ENCODE measurements at regions not wholly inside any gene's neighbourhood (a gene's known extent, or its start where the extent isn't known, plus 50 kb on each side); places are given as distances from the start of the nearest gene placed in this dataset.
"Not testable (repeated sequence)": the region's sequence is repeated elsewhere in the genome, so short reads cannot be mapped to it uniquely, and the experiment has no call there.

GRCh38 chr7:67311901-67312300 is 315.3 kb downstream of the TYW1 start:
- Mint-ChIP-seq H3K27ac (ENCODE audit: unreplicated experiment) (no peak overlapping the region), H3K27me3 (ENCODE audit: low read depth) (no peaks in the 10 kb centered on the region), H3K4me3 (no peak overlapping the region), H3K4me1 (no peaks in the 10 kb centered on the region), H3K9me3 (no peaks in the 10 kb centered on the region), H3K36me3 (ENCODE audit: low read depth) (peaks cover 8% of the 10 kb centered on the region)
- DNase-seq (ENCODE audit: low read depth, low spot score): no peak
- no peak for TF ChIP-seq CTCF (conservative IDR thresholded peaks at IDR 0.05)

- Mint-ChIP-seq H3K4me3 (no peak overlapping the region), H3K27me3 (ENCODE audit: low read depth) (no peaks in the 10 kb centered on the region), H3K9me3 (no peaks in the 10 kb centered on the region), H3K4me1 (no peaks in the 10 kb centered on the region), H3K36me3 (ENCODE audit: low read depth) (peaks cover 10% of the 10 kb centered on the region), H3K27ac (ENCODE audit: unreplicated experiment) (no peak overlapping the region)
- DNase-seq (ENCODE audit: low read depth, low spot score): no peak
- no peak for TF ChIP-seq CTCF (conservative IDR thresholded peaks at IDR 0.05)
Observed at GRCh38 chr7:67313213-67313612, 316.6 kb downstream of the TYW1 start.

GRCh38 chr7:67316902-67317301 is 320.3 kb downstream of the TYW1 start:
- H3K4me1 Mint-ChIP-seq; H3K27me3 Mint-ChIP-seq (ENCODE audit: low read depth); DNase-seq (ENCODE audit: low read depth, low spot score); H3K4me3 Mint-ChIP-seq; H3K9me3 Mint-ChIP-seq; H3K27ac Mint-ChIP-seq (ENCODE audit: unreplicated experiment): not testable (repeated sequence)
- peaks cover 10% of the 10 kb centered on the region for H3K36me3 Mint-ChIP-seq (ENCODE audit: low read depth)

- not testable (repeated sequence) for H3K27ac Mint-ChIP-seq (ENCODE audit: unreplicated experiment); H3K9me3 Mint-ChIP-seq; DNase-seq (ENCODE audit: low read depth, low spot score); H3K27me3 Mint-ChIP-seq (ENCODE audit: low read depth); H3K4me1 Mint-ChIP-seq; H3K4me3 Mint-ChIP-seq; H3K36me3 Mint-ChIP-seq (ENCODE audit: low read depth)
Observed at GRCh38 chr7:67328257-67328656, 331.6 kb downstream of the TYW1 start.

- not testable (repeated sequence) for H3K27ac Mint-ChIP-seq (ENCODE audit: unreplicated experiment); H3K4me1 Mint-ChIP-seq; DNase-seq (ENCODE audit: low read depth, low spot score); H3K9me3 Mint-ChIP-seq; H3K36me3 Mint-ChIP-seq (ENCODE audit: low read depth); H3K27me3 Mint-ChIP-seq (ENCODE audit: low read depth); H3K4me3 Mint-ChIP-seq
Observed at GRCh38 chr7:67335165-67335564, 338.5 kb downstream of the TYW1 start.

GRCh38 chr7:67335663-67336062 is 339.0 kb downstream of the TYW1 start:
- not testable (repeated sequence) for H3K36me3 Mint-ChIP-seq (ENCODE audit: low read depth); H3K4me1 Mint-ChIP-seq; H3K27ac Mint-ChIP-seq (ENCODE audit: unreplicated experiment); DNase-seq (ENCODE audit: low read depth, low spot score); H3K9me3 Mint-ChIP-seq; H3K27me3 Mint-ChIP-seq (ENCODE audit: low read depth); H3K4me3 Mint-ChIP-seq

- not testable (repeated sequence) for H3K9me3 Mint-ChIP-seq; H3K4me3 Mint-ChIP-seq; H3K36me3 Mint-ChIP-seq (ENCODE audit: low read depth); H3K4me1 Mint-ChIP-seq; H3K27me3 Mint-ChIP-seq (ENCODE audit: low read depth); DNase-seq (ENCODE audit: low read depth, low spot score); H3K27ac Mint-ChIP-seq (ENCODE audit: unreplicated experiment)
Observed at GRCh38 chr7:67338545-67338944, 341.9 kb downstream of the TYW1 start.

- no peak for DNase-seq (ENCODE audit: low read depth, low spot score)
- H3K4me3 Mint-ChIP-seq: no peak overlapping the region
- no peak overlapping the region for H3K27ac Mint-ChIP-seq (ENCODE audit: unreplicated experiment)
- TF ChIP-seq CTCF (conservative IDR thresholded peaks at IDR 0.05): no peak
- no peaks in the 10 kb centered on the region for H3K27me3 Mint-ChIP-seq (ENCODE audit: low read depth)
- H3K9me3 Mint-ChIP-seq: no peaks in the 10 kb centered on the region
- H3K4me1 Mint-ChIP-seq: no peaks in the 10 kb centered on the region
- H3K36me3 Mint-ChIP-seq (ENCODE audit: low read depth): peaks cover 12% of the 10 kb centered on the region
Observed at GRCh38 chr7:67341153-67341768, 344.6 kb downstream of the TYW1 start.
